GM12872 (cell line): ENCODE measurements at regions not wholly inside any gene's neighbourhood (a gene's known extent, or its start where the extent isn't known, plus 50 kb on each side); places are given as distances from the start of the nearest gene placed in this dataset.

Experiments
- CTCF ChIP-seq: IDR thresholded peaks from 3 replicates; pipeline ENCODE4 v1.5.1; 2011; ENCODE audit warnings: low read depth, mild to moderate bottlenecking, low read length, moderate library complexity; ENCODE audit not compliant: insufficient read depth

- TF ChIP-seq CTCF: no peak
Measured at GRCh38 chr18:45316127-45316526, 299.1 kb upstream of the SLC14A2 start.

GRCh38 chr18:45317948-45318640, 297.2 kb upstream of the SLC14A2 start:
- no peak for TF ChIP-seq CTCF

- TF ChIP-seq CTCF: no peak
Measured at GRCh38 chr18:45320724-45321123, 294.6 kb upstream of the SLC14A2 start.

GRCh38 chr18:45321520-45321919, 293.8 kb upstream of the SLC14A2 start:
- no peak for TF ChIP-seq CTCF

GRCh38 chr18:45322343-45322742, 292.9 kb upstream of the SLC14A2 start:
- TF ChIP-seq CTCF: no peak

- no peak for TF ChIP-seq CTCF
Measured at GRCh38 chr18:45324101-45324494, 291.2 kb upstream of the SLC14A2 start.

GRCh38 chr18:45324495-45325113, 290.7 kb upstream of the SLC14A2 start:
- no peak for TF ChIP-seq CTCF
